Natural killer cell (primary cell): ENCODE measurements at regions not wholly inside any gene's neighbourhood (a gene's known extent, or its start where the extent isn't known, plus 50 kb on each side); places are given as distances from the start of the nearest gene placed in this dataset.

ENCODE experiments used
- ATAC-seq, 3 donors: fragments of 150-1000 bp in 2 of 3; fragments of 200-7000 bp in 1 of 3; cut with Tn5 transposase; 1 replicate in 1 of 3; 2 replicates in 2 of 3; pipeline ENCODE4 v1.10.0; 2021; ENCODE audit warnings: mild to moderate bottlenecking in 2 of 3, moderate library complexity in 2 of 3
- DNase-seq, 2 donors: peaks; one replicate each; pipeline versions ENCODE4 v3.0.0 to v3.0.0-alpha.2; 2013 to 2021; ENCODE audit warnings: mixed read lengths in 1 of 2
- H3K27ac ChIP-seq: one replicate; pipeline ENCODE4 v1.5.1; 2013; ENCODE audit warnings: mild to moderate bottlenecking, low read length
- H3K27me3 ChIP-seq: one replicate; pipeline ENCODE4 v1.6.1; 2013; ENCODE audit warnings: low read length; ENCODE audit not compliant: control insufficient read depth, insufficient read depth
- H3K36me3 ChIP-seq: one replicate; pipeline ENCODE4 v1.6.1; 2013; ENCODE audit warnings: low read length; ENCODE audit not compliant: control insufficient read depth, insufficient read depth
- H3K4me1 ChIP-seq: one replicate; pipeline ENCODE4 v1.6.1; 2013; ENCODE audit warnings: low read length; ENCODE audit not compliant: control insufficient read depth, insufficient read depth
- H3K4me3 ChIP-seq: one replicate; pipeline ENCODE4 v1.5.1; 2013; ENCODE audit warnings: low read length
- H3K9me3 ChIP-seq: one replicate; pipeline ENCODE4 v1.6.1; 2013; ENCODE audit warnings: low read length; ENCODE audit not compliant: control insufficient read depth, insufficient read depth
- H3K27ac Mint-ChIP-seq, 2 donors: one replicate each; pipeline ENCODE4 v1.8.0; 2022; ENCODE audit warnings: mild to moderate bottlenecking in 2 of 2, mixed read lengths in 2 of 2, moderate library complexity in 1 of 2
- H3K27me3 Mint-ChIP-seq, 2 donors: one replicate each; pipeline ENCODE4 v1.8.0; 2022; ENCODE audit warnings: low read depth in 2 of 2, mixed read lengths in 2 of 2
- H3K36me3 Mint-ChIP-seq: one replicate; pipeline ENCODE4 v1.8.0; 2022; ENCODE audit warnings: mixed read lengths
- H3K4me1 Mint-ChIP-seq, 2 donors: one replicate each; pipeline ENCODE4 v1.8.0; 2022; ENCODE audit warnings: mixed read lengths in 2 of 2
- H3K4me3 Mint-ChIP-seq: one replicate; pipeline ENCODE4 v1.8.0; 2022; ENCODE audit warnings: mild to moderate bottlenecking, moderate library complexity, mixed read lengths
- H3K9me3 Mint-ChIP-seq, 2 donors: one replicate each; pipeline ENCODE4 v1.8.0; 2022; ENCODE audit warnings: mixed read lengths in 2 of 2
- WGBS: methylation state at CpG from one replicate; pipeline ENCODE4 v1.1.7; 2013; ENCODE audit warnings: missing lambda C conversion rate; ENCODE audit not compliant: insufficient coverage; 5-methylcytosine and 5-hydroxymethylcytosine counted together
- intact Hi-C: fragments of 100-400 bp; cut with micrococcal nuclease; formaldehyde crosslinking; loops from one replicate; pipeline ENCODE4 v1.14.2; 2022
- TF ChIP-seq, protein P1 (sequence below): fragments of 200-600 bp; IDR thresholded peaks from one replicate; pipeline ENCODE4 v1.8.0; 2022; ENCODE audit warnings: antibody characterized with exemption

DNA sequence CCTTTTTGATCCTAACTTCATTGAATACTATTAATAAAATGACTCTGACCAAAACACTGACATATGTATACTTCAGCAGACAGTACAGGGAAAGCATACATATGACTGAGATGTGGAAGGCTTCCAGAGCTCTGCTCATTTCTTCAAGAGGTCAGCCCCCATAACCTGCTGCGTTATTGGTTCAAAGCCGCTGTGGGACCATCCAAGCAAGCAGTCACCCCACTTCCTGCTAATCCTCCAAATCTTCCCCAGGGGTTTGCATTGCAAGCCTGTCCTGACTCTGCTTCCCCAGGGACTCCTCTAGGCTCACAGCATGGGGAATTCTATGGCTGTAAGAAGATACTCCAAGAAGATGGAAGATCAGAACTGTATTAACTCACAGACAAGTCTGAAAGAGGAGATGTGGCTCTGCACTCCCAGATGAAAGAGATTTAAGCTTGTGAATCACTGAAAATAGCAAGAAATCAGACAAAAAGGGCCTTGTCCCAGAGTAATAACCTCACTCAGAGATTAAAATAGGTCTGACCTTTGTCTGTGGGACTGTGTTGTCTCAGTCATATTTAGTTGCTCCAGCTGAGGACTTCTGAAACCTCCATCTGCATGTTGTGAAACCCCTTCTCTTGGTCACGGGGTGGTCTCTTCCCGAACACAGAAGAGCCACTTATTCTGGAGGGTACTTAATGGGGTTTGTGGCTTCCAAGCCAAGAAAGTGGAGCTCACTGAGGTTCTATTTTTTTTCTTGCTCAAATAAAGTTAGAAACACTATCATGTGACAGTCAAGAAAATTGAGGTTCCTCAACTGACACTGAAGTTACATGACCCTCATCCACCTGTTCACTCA is 101.5 kb upstream of the MARCKS start:
- Mint-ChIP-seq H3K27ac (no peak overlapping the region), H3K4me1 (no peaks in the 10 kb centered on the region), H3K36me3 (no peaks in the 10 kb centered on the region), H3K9me3 (peaks cover 2% of the 10 kb centered on the region in 2 donors), H3K4me3 (no peak overlapping the region), H3K27me3 (no peaks in the 10 kb centered on the region)
- no peaks in the 10 kb centered on the region for H3K9me3 ChIP-seq
- intact Hi-C loops = no loop called here
- H3K27ac ChIP-seq = no peak overlapping the region
- H3K4me3 ChIP-seq = no peak overlapping the region
- DNase-seq = no peak
- TF ChIP-seq, protein P1, sequence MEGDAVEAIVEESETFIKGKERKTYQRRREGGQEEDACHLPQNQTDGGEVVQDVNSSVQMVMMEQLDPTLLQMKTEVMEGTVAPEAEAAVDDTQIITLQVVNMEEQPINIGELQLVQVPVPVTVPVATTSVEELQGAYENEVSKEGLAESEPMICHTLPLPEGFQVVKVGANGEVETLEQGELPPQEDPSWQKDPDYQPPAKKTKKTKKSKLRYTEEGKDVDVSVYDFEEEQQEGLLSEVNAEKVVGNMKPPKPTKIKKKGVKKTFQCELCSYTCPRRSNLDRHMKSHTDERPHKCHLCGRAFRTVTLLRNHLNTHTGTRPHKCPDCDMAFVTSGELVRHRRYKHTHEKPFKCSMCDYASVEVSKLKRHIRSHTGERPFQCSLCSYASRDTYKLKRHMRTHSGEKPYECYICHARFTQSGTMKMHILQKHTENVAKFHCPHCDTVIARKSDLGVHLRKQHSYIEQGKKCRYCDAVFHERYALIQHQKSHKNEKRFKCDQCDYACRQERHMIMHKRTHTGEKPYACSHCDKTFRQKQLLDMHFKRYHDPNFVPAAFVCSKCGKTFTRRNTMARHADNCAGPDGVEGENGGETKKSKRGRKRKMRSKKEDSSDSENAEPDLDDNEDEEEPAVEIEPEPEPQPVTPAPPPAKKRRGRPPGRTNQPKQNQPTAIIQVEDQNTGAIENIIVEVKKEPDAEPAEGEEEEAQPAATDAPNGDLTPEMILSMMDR = no peak
- no peaks in the 10 kb centered on the region for H3K36me3 ChIP-seq
- 74% methylated on average over 4 of the region's 4 CpGs for WGBS
- ATAC-seq = no peak
- H3K4me1 ChIP-seq = no peaks in the 10 kb centered on the region
- no peaks in the 10 kb centered on the region for H3K27me3 ChIP-seq

DNA sequence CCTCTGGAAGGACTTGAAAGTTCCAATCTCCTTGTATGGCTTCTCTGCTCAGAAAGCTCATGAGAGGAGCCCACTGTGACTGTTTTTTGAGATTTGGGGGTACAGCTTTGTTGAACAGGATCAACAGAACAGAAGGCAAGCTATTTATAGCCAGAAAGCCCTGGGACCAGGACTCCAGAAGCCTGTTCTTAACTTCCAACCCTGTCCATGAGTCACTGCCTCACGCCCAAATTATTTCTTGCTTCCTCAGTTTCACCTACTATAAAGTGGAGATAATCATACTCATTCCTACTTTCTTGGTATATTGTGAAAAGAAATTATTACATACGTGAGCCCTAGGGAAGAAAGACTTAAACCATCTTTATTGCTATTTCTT is 100.9 kb upstream of the MARCKS start:
- WGBS = no CpG with 5 or more reads among the region's 2 CpGs
- Histone ChIP-seq H3K4me3 (no peak overlapping the region), H3K9me3 (no peaks in the 10 kb centered on the region), H3K27ac (no peak overlapping the region), H3K27me3 (no peaks in the 10 kb centered on the region), H3K4me1 (no peaks in the 10 kb centered on the region), H3K36me3 (no peaks in the 10 kb centered on the region)
- TF ChIP-seq, protein P1 = no peak
- Mint-ChIP-seq H3K4me3 (no peak overlapping the region), H3K9me3 (peaks cover 2% of the 10 kb centered on the region in 2 donors), H3K27me3 (no peaks in the 10 kb centered on the region), H3K36me3 (no peaks in the 10 kb centered on the region), H3K4me1 (no peaks in the 10 kb centered on the region), H3K27ac (no peak overlapping the region)
- intact Hi-C loops = no loop called here
- DNase-seq = no peak
- ATAC-seq = no peak

DNA sequence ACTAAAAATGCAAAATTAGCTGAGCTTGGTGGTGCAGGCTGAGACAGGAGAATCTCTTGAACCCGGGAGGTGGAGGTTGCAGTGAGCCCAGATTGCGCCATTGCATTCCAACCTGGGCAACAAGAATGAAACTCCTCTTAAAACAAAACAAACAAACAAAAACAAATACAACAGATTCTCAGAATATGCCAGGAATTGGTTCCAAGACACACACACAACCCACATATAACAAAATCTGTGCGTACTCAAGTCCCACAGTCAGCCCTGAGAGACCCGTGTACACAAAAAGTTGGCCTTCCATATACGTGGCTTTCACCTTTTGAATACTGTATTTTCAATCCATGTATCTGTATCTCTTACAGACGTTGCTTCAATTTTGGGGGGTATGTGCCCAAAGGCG is 98.9 kb upstream of the MARCKS start:
- Mint-ChIP-seq H3K27ac (no peak overlapping the region), H3K4me1 (no peaks in the 10 kb centered on the region), H3K36me3 (no peaks in the 10 kb centered on the region), H3K27me3 (no peaks in the 10 kb centered on the region), H3K9me3 (peaks cover 0 to 2% of the 10 kb centered on the region in 2 donors), H3K4me3 (no peak overlapping the region)
- intact Hi-C loops = no loop called here
- WGBS = 76% methylated on average over 5 of the region's 7 CpGs
- ATAC-seq (no peak), DNase-seq (no peak)
- no peaks in the 10 kb centered on the region for H3K9me3 ChIP-seq
- H3K27ac ChIP-seq = no peak overlapping the region
- no peaks in the 10 kb centered on the region for H3K36me3 ChIP-seq
- TF ChIP-seq, protein P1 = no peak
- no peak overlapping the region for H3K4me3 ChIP-seq
- H3K27me3 ChIP-seq = no peaks in the 10 kb centered on the region
- no peaks in the 10 kb centered on the region for H3K4me1 ChIP-seq
